Stomach (tissue), 8 donors: ENCODE measurements at regions not wholly inside any gene's neighbourhood (a gene's known extent, or its start where the extent isn't known, plus 50 kb on each side); places are given as distances from the start of the nearest gene placed in this dataset.

Experiments
- DNase-seq, 2 donors: peaks; one replicate each; pipeline versions ENCODE4 v3.0.0 to v3.0.0-alpha.2; 2013 to 2019
- H3K27ac ChIP-seq, 5 donors: fragments of 200-600 bp in 4 of 5; sonication (generic) in 4 of 5; one replicate each; pipeline ENCODE4 v1.5.1; 2013 to 2019; ENCODE audit warnings: mild to moderate bottlenecking in 1 of 5, moderate library complexity in 1 of 5
- H3K27me3 ChIP-seq, 3 donors: fragments of 200-600 bp; sonication (generic); one replicate each; pipeline ENCODE4 v1.5.1; 2017 to 2019; ENCODE audit warnings: mixed run types in 1 of 3
- H3K36me3 ChIP-seq, 4 donors: fragments of 200-600 bp; sonication (generic); 1 replicate in 3 of 4; 2 replicates in 1 of 4; pipeline ENCODE4 v1.5.1; 2016 to 2019
- H3K4me1 ChIP-seq, 4 donors: fragments of 200-600 bp; sonication (generic); one replicate each; pipeline ENCODE4 v1.5.1; 2016 to 2019
- H3K4me3 ChIP-seq, 4 donors: fragments of 200-600 bp; sonication (generic) in 3 of 4; one replicate each; pipeline ENCODE4 v1.5.1; 2016 to 2019; ENCODE audit warnings: mild to moderate bottlenecking in 1 of 4
- H3K9me3 ChIP-seq, 4 donors: fragments of 200-600 bp; sonication (generic); one replicate each; pipeline ENCODE4 v1.5.1; 2016 to 2019
- EP300 ChIP-seq: sonication (generic); formaldehyde crosslinking; IDR thresholded peaks from one replicate; pipeline ENCODE4 v1.6.1; 2017; ENCODE audit warnings: antibody characterized with exemption
- POLR2A ChIP-seq, 4 donors: fragments of 450-650 bp; IDR thresholded peaks; one replicate each; pipeline ENCODE4 v1.6.1; 2016; ENCODE audit warnings: antibody characterized with exemption in 4 of 4, control low read depth in 2 of 4, mild to moderate bottlenecking in 1 of 4, moderate library complexity in 1 of 4
- POLR2AphosphoS5 ChIP-seq, 3 donors: sonication (generic); formaldehyde crosslinking; IDR thresholded peaks; one replicate each; pipeline ENCODE4 v1.6.1; 2016; ENCODE audit warnings: antibody characterized with exemption in 3 of 3
- WGBS, 5 donors: extraction: QIAGEN DNeasy Blood & Tissue Kit in 3 of 5; methylation state at CpG; one replicate each; pipeline versions ENCODE4 v1.1.5 to v1.1.7; 2013 to 2018; 5-methylcytosine and 5-hydroxymethylcytosine counted together
- intact Hi-C: fragments of 100-400 bp; cut with DNase I; formaldehyde crosslinking; loops from one replicate; pipeline ENCODE4 v1.15.1; 2023; ENCODE audit warnings: low total_unique reads
- TF ChIP-seq, protein P1 (sequence below), 7 experiments: fragments of 450-650 bp in 4 of 7; fragments of 200-600 bp in 3 of 7; sonication (generic) in 3 of 7; IDR thresholded peaks; one replicate each; pipeline ENCODE4 v1.5.1; 2016 to 2019; ENCODE audit warnings: antibody characterized with exemption in 7 of 7, control low read depth in 2 of 7, mild to moderate bottlenecking in 1 of 7
- donor health status: healthy with polysubstance abuse.
- donor health status: Bipolar disorder and iron deficiency.
- donor health status: healthy.

GRCh38 chr6:147651249-147652063 lies 143.0 kb downstream of the SAMD5 start:
- no peaks in the 10 kb centered on the region for H3K27me3 ChIP-seq
- no peaks in the 10 kb centered on the region for H3K9me3 ChIP-seq
- no peaks in the 10 kb centered on the region for H3K4me1 ChIP-seq
- no peak overlapping the region for H3K27ac ChIP-seq
- no peak overlapping the region for H3K4me3 ChIP-seq
- no peaks in the 10 kb centered on the region for H3K36me3 ChIP-seq
- TF ChIP-seq, protein P1, sequence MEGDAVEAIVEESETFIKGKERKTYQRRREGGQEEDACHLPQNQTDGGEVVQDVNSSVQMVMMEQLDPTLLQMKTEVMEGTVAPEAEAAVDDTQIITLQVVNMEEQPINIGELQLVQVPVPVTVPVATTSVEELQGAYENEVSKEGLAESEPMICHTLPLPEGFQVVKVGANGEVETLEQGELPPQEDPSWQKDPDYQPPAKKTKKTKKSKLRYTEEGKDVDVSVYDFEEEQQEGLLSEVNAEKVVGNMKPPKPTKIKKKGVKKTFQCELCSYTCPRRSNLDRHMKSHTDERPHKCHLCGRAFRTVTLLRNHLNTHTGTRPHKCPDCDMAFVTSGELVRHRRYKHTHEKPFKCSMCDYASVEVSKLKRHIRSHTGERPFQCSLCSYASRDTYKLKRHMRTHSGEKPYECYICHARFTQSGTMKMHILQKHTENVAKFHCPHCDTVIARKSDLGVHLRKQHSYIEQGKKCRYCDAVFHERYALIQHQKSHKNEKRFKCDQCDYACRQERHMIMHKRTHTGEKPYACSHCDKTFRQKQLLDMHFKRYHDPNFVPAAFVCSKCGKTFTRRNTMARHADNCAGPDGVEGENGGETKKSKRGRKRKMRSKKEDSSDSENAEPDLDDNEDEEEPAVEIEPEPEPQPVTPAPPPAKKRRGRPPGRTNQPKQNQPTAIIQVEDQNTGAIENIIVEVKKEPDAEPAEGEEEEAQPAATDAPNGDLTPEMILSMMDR (IDR thresholded peaks at IDR 0.05): peak in 3 of 7 experiments; percentile 7 to 12 (median 9)
- TF ChIP-seq EP300: no peak
- peak in 1 of 3 donors; percentile 17 for TF ChIP-seq POLR2AphosphoS5 (IDR thresholded peaks at IDR 0.05)
- intact Hi-C loops: no loop called here
- 60 to 70% (median 63%) methylated on average over 6 of the region's 6 CpGs for WGBS, 5 donors
- peak in 1 of 2 donors; percentile 61 for DNase-seq

- Histone ChIP-seq H3K9me3 (no peaks in the 10 kb centered on the region), H3K4me1 (no peaks in the 10 kb centered on the region), H3K4me3 (no peak overlapping the region), H3K27ac (no peak overlapping the region), H3K27me3 (no peaks in the 10 kb centered on the region), H3K36me3 (no peaks in the 10 kb centered on the region)
- WGBS, 5 donors: 59 to 74% (median 73%) methylated on average over 2 of the region's 2 CpGs
- no peak for DNase-seq
- intact Hi-C loops: no loop called here
- TF ChIP-seq, protein P1 (IDR thresholded peaks at IDR 0.05): no peak
- TF ChIP-seq POLR2AphosphoS5 (IDR thresholded peaks at IDR 0.05) (no peak), POLR2A (IDR thresholded peaks at IDR 0.05) (no peak), EP300 (no peak)
Measured at GRCh38 chr6:147653631-147654030, 145.1 kb downstream of the SAMD5 start.

GRCh38 chr6:147654103-147654845 lies 145.8 kb downstream of the SAMD5 start:
- H3K9me3 ChIP-seq: no peaks in the 10 kb centered on the region
- no peak overlapping the region for H3K27ac ChIP-seq
- 74 to 85% (median 82%) methylated on average over 5 of the region's 5 CpGs for WGBS, 5 donors
- no peaks in the 10 kb centered on the region for H3K4me1 ChIP-seq
- no peak overlapping the region for H3K4me3 ChIP-seq
- H3K36me3 ChIP-seq: no peaks in the 10 kb centered on the region
- no peak for TF ChIP-seq POLR2A (IDR thresholded peaks at IDR 0.05)
- TF ChIP-seq EP300: no peak
- TF ChIP-seq, protein P1 (IDR thresholded peaks at IDR 0.05): no peak
- TF ChIP-seq POLR2AphosphoS5 (IDR thresholded peaks at IDR 0.05): no peak
- intact Hi-C loops: no loop called here
- no peaks in the 10 kb centered on the region for H3K27me3 ChIP-seq
- no peak for DNase-seq

DNA sequence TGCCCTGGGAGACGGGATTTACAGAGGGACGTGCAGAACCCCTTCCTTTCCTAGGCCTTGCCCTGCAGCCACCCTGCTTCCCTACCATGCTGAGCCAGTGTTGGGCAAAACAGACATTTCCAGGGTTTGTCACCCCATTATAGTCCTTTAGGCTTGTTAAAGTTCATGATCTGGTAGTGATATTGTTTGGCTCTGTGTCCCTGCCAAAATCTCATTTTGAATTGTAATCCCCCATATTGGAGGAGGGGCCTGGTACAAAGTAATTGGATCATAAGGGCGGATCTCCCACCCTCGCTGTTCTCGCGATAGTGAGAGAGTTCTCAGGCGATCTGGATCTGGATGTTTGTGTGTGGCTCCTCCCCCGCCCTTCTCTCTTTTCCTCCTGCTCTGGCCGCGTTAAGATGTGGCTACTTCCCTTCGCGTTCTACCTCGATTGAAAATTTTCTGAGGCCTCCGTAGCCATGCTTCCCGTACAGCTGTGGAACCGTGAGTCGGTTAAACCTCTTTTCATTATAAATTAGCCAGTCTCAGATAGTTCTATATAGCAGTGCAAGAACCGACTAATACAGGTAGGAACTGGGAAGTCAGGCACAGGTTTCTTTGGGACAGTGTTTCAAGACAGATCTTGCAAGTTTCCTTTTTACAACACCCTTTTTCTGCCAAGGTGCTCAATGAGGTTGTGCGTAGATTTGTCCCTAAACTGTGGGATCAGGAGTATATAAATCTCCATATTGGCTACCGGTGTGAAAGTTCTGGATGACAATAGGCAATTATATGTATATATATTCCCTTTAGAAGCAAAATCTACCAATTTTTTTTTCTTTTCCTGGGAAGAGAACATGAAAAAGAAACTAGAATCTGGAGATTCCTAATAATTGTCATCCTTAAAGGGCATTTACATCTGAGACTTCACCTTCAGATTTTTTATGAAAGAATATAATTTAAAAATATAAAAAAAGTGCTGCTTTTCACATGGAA lies 152.1 kb downstream of the SAMD5 start:
- no peak for TF ChIP-seq POLR2AphosphoS5 (IDR thresholded peaks at IDR 0.05)
- TF ChIP-seq, protein P1 (IDR thresholded peaks at IDR 0.05): no peak
- TF ChIP-seq EP300: no peak
- no peak for TF ChIP-seq POLR2A (IDR thresholded peaks at IDR 0.05)
- 93 to 98% (median 97%) methylated on average over 20 of the region's 20 CpGs for WGBS, 5 donors
- intact Hi-C loops: no loop called here

More for the DNA sequence above, 152.1 kb downstream of the SAMD5 start:
- H3K9me3 ChIP-seq: no peaks in the 10 kb centered on the region
- no peaks in the 10 kb centered on the region for H3K4me1 ChIP-seq
- H3K4me3 ChIP-seq: no peak overlapping the region
- DNase-seq: no peak
- no peak overlapping the region for H3K27ac ChIP-seq
- no peaks in the 10 kb centered on the region for H3K27me3 ChIP-seq
- no peaks in the 10 kb centered on the region for H3K36me3 ChIP-seq
